HK-2 (cell line): ENCODE measurements at regions not wholly inside any gene's neighbourhood (a gene's known extent, or its start where the extent isn't known, plus 50 kb on each side); places are given as distances from the start of the nearest gene placed in this dataset.
"Not testable (repeated sequence)": the region's sequence is repeated elsewhere in the genome, so short reads cannot be mapped to it uniquely, and the experiment has no call there.

Experiments used
- DNase-seq: peaks from one replicate; pipeline ENCODE4 v3.0.0-alpha.2; 2018; ENCODE audit not compliant: unreplicated experiment

DNA sequence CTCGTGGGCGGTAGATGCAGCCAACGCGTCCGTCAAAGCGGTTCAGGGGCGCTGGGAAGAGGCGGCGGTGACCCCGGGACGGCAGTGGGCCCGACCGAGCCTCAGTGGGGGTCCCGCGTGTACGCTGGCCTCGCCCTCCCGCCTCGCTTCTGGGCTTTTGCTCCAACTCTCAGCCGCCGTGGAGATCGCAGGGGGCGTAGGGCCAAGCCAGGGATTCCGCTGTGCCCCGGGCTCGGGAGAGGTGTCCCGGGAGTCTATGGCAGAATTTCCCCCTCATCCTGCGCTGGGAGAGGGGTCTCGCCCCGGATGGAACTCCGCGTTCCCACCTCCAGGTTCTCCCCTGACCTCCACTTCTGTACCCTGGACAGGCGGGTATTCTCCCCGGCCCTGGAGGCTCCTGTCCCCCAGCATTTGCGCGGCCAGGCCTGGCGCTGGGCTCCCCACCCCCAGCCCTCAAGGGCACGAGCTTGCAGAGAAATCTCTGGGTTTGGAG is 131.9 kb downstream of the MRPL36 start:
- no peak for DNase-seq

DNA sequence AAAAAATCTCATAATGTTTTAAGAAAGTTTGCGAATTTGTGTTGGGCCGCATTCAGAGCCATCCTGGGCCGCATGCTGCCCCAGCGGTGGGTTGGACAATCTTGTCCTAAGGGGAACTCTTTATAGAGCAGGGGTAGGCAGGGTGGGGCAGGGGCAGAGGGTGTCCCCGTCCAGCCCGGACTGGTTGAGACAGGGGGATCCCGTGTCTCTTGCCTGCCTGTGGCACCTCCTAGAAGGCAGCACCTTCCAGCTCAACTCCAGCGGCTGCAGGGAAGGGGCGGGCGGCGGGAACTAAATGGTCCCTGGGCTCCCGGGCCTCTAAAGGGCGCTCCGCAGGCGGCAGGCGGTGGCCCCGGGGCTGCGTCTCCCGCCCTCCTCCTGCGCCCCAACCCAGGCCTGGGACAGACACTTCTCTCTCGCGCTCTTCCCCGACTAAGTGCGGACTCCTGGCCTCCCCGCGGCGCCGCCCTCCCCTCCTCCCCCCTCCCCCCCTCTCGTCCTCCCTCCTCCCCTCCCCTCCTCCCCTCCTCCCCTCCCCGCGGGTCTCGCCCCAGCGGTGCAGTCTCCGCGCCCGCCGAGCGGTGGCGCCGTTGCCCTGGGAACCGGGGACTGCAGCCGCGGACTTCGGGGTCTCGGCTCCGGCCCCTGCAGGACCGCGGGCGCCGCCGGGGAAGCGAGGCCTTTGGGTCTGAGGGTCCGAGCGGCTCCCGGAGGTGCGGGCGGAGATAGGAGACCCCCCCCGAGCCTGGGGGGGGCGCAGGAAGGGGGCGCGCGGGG is 132.6 kb downstream of the MRPL36 start:
- DNase-seq, result no peak

- no peak for DNase-seq
These were observed 133.4 kb downstream of the MRPL36 start for GRCh38 chr5:1666221-1666620.

GRCh38 chr5:1665803-1666202 is 133.8 kb downstream of the MRPL36 start:
- DNase-seq, result no peak

- no peak for DNase-seq
These were observed 134.4 kb downstream of the MRPL36 start for GRCh38 chr5:1665231-1665630.

DNA sequence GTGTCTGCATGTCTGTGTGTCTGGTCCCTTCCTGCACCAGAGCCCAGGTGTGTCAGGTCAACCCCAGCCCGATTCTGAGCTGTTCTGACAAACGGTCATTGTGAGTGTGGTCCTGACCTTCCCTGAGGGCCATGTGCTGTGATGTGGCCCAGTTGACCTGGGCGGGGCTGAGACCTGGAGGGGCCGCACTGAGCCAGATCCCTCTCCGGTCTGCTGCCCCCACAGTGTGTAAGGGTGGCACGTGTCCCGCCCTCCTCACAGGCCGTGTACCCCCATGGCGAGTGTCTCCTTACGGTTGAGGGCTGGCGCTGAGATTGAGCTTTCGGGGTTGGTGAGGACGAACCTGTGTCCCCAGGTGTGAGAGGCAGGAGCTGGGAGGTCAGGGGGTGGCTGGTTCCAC is 136.5 kb downstream of the MRPL36 start:
- no peak for DNase-seq

DNA sequence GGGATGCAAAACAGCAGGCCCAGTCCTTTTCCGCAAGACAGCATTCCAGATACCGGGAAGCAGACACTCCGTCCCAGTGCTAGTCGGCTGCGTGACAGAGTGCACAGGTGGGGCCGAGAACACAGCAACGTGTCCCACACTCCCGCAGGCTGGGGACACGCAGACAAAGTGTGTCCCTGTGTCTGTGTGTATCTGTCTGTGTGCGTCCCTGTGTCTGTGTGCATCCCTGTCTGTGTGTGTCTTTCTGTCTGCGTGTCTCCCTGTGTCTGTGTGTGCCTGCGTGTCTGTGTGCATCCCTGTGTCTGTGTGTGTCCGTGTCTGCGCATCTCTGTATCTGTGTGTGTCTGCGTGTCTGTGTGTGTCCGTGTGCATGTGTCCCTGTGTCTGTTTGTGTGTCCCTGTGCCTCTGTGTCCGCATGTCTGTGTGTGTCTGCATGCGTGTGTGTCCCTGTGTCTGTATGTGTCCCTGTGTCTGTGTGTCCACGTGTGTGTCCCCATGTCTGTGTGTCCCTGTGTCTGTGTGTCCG is 137.0 kb downstream of the MRPL36 start:
- DNase-seq, result no peak

DNA sequence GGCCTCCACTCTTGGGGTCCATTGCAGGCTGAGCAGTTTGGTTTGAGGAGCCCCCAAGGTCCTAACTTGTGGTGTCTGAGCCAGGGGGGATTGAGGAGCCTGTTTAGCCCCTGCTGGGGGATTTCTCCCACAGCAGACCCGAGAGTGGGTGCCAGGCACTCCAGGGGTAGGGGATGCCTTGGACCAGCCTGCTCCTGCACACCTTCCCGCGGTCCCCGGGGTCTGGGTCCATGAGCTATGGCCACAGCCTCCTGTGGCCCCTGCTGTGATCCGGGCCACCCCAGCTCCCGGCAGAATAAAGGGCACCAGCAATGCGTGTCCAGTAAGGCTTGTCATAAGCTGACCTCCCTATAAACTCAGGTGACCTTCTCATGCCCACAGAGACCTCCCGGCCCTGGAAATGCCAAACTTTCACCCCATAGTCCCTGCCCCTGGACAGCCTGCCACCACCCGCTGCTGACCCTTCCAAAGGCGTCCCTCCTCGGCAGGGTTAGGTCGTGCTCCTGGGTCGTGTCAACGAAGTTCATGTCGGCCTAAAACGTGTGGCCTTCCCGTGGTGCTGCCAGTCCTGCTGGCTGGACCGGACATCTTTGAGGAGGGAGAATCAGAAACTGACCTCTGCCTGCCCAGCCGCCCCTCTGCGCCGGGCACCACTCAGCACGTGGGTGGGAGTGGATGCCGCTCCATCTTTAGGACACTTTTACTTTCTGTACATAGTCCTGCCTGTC is 137.6 kb downstream of the MRPL36 start:
- DNase-seq, result no peak

- no peak for DNase-seq
These were observed 137.6 kb upstream of the LPCAT1 start for GRCh38 chr5:1661311-1661710.

- DNase-seq, result no peak
These were observed 136.8 kb upstream of the LPCAT1 start for GRCh38 chr5:1660511-1660910.

DNA sequence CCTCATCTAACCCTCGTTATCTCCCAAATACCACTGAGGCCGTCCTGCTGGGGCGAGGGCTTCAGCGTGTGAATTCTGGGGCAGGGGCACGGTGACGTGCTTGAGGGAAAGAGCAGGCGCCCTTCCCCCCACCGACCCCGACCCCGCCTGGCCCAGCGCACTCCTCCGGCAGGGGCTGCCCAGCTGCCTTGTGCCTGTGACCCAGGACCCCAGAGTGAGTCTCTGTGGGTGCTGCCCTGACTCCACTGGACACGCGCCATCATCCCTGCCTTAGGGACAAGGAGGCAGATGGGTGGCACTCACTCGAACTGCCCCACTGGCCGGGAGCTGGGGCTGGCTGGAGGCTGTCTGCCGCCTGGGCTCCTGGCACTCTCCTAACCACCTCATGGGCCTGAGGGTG is 136.2 kb upstream of the LPCAT1 start:
- DNase-seq, result no peak

DNA sequence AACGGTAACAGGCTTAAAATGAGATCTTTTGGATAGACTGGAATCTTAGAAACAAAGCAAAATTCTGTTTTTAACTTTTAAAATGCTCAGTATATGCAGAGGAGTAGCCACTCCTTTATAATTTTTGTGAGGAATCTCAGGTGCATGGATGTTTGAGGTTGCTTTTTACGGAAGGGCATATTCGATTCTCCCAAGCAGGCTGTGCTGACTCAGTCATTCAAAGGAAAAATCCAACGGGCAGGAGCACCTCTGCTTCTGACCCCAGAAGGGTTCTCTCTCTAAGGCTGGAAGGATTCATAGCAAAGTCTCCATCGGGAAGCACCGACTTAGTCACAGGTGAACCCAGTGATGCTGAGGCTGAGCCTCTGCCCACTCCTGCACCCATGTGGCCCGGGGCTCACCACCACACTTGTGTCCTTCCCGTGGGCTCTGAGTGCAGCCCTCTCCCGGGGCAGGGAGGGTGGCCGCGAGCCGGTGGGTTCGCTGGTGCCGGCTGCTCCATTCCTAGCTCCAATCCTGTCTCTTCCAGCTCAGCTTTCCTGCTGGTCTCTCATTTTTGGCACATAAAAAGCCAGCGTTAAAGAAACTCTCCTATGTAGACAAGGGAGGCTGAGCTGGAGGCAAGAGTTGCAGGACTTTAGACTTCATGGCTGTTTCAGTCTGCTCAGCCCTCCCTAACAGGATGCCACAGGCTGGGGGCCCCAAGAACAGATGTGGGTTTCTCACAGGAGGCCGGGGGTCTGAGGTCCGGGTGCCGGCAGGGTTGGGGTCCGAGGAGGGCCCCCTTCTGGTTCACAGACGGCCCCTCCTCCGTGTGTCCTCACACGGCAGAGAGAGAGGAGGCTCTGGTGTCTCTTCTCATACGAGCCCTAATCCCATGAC is 135.6 kb upstream of the LPCAT1 start:
- DNase-seq, result no peak

DNA sequence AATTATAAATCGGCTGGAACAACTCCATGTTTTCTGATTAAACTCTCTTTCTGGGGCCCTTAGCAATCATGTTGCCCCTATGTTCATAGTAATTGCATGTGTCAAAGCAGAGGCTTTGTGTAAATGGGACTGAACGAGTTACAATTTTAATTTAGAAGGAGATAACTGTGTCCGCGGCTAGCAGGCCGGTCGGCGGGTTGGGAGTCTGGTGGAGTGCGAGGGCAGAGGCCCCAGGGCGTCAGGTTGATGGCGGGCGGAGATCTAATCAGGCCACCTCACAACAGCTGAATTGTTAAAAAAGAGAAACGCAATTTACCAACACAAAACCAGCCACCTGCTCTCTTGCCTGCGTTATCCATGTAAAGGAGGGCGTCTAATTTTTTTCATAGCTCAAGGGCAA is 134.9 kb upstream of the LPCAT1 start:
- DNase-seq, result no peak

- no peak for DNase-seq
These were observed 133.5 kb upstream of the LPCAT1 start for GRCh38 chr5:1657161-1657741.

- no peak for DNase-seq
These were observed 132.7 kb upstream of the LPCAT1 start for GRCh38 chr5:1656271-1656975.

GRCh38 chr5:1655496-1656270 is 131.9 kb upstream of the LPCAT1 start:
- no peak for DNase-seq

GRCh38 chr5:1654786-1655495 is 131.2 kb upstream of the LPCAT1 start:
- DNase-seq, result no peak

GRCh38 chr5:1653698-1654651 is 130.2 kb upstream of the LPCAT1 start:
- DNase-seq, result not testable (repeated sequence)
